ENCODE measurements at regions not wholly inside any gene's neighbourhood (a gene's known extent, or its start where the extent isn't known, plus 50 kb on each side); places are given as distances from the start of the nearest gene placed in this dataset.

GRCh38 chr21:34192646-34193285, 119.4 kb downstream of the MRPS6 start:
- Histone ChIP-seq H3K4me3 (no peak overlapping the region), H3K27me3 (ENCODE audit: low read depth) (no peaks in the 10 kb centered on the region), H3K9me3 (replicated peaks) (no peaks in the 10 kb centered on the region), H3K4me1 (no peaks in the 10 kb centered on the region), H3K27ac (replicated peaks) (no peak overlapping the region), H3K36me3 (no peaks in the 10 kb centered on the region)
- intact Hi-C loops (cut with micrococcal nuclease): no loop called here
- DNase-seq: no peak
- TF ChIP-seq CTCF (IDR thresholded peaks at IDR 0.05; ENCODE audit: borderline replicate concordance): no peak

GRCh38 chr21:34195335-34195734, 122.0 kb downstream of the MRPS6 start:
- TF ChIP-seq CTCF (IDR thresholded peaks at IDR 0.05; ENCODE audit: borderline replicate concordance): no peak
- H3K4me3 ChIP-seq: no peak overlapping the region
- no peak overlapping the region for H3K27ac ChIP-seq (replicated peaks)
- H3K9me3 ChIP-seq (replicated peaks): no peaks in the 10 kb centered on the region
- no peak for DNase-seq
- H3K36me3 ChIP-seq: no peaks in the 10 kb centered on the region
- intact Hi-C loops (cut with micrococcal nuclease): no loop called here
- H3K27me3 ChIP-seq (ENCODE audit: low read depth): no peaks in the 10 kb centered on the region
- H3K4me1 ChIP-seq: peaks cover 12% of the 10 kb centered on the region

GRCh38 chr21:34196996-34197395, 123.6 kb downstream of the MRPS6 start:
- no peak for DNase-seq
- no peaks in the 10 kb centered on the region for H3K36me3 ChIP-seq
- H3K4me3 ChIP-seq: no peak overlapping the region
- no peaks in the 10 kb centered on the region for H3K27me3 ChIP-seq (ENCODE audit: low read depth)
- intact Hi-C loops (cut with micrococcal nuclease): no loop called here
- H3K4me1 ChIP-seq: peaks cover 19% of the 10 kb centered on the region
- H3K9me3 ChIP-seq (replicated peaks): no peaks in the 10 kb centered on the region
- no peak for TF ChIP-seq CTCF (IDR thresholded peaks at IDR 0.05; ENCODE audit: borderline replicate concordance)
- no peak overlapping the region for H3K27ac ChIP-seq (replicated peaks)

- Histone ChIP-seq H3K27me3 (ENCODE audit: low read depth) (no peaks in the 10 kb centered on the region), H3K27ac (replicated peaks) (no peak overlapping the region), H3K36me3 (no peaks in the 10 kb centered on the region), H3K9me3 (replicated peaks) (no peaks in the 10 kb centered on the region), H3K4me1 (peaks cover 21% of the 10 kb centered on the region), H3K4me3 (no peak overlapping the region)
- DNase-seq: no peak
- no peak for TF ChIP-seq CTCF (IDR thresholded peaks at IDR 0.05; ENCODE audit: borderline replicate concordance)
- intact Hi-C loops (cut with micrococcal nuclease): no loop called here
These were observed 124.2 kb downstream of the MRPS6 start for GRCh38 chr21:34197561-34197960.

- H3K4me3 ChIP-seq: no peak overlapping the region
- TF ChIP-seq CTCF (IDR thresholded peaks at IDR 0.05; ENCODE audit: borderline replicate concordance): no peak
- H3K36me3 ChIP-seq: no peaks in the 10 kb centered on the region
- no peak for DNase-seq
- peaks cover 24% of the 10 kb centered on the region for H3K4me1 ChIP-seq
- intact Hi-C loops (cut with micrococcal nuclease): no loop called here
- H3K27me3 ChIP-seq (ENCODE audit: low read depth): no peaks in the 10 kb centered on the region
- peak overlapping the region; percentile 19 for H3K27ac ChIP-seq (replicated peaks)
- no peaks in the 10 kb centered on the region for H3K9me3 ChIP-seq (replicated peaks)
These were observed 125.1 kb downstream of the MRPS6 start for GRCh38 chr21:34198231-34199120.
